Ascending aorta (tissue), 2 donors: ENCODE measurements at regions not wholly inside any gene's neighbourhood (a gene's known extent, or its start where the extent isn't known, plus 50 kb on each side); places are given as distances from the start of the nearest gene placed in this dataset.

ENCODE experiments used
- DNase-seq, 2 donors: peaks; one replicate each; pipeline ENCODE4 v3.0.0-alpha.2; 2019; ENCODE audit warnings: low spot score in 2 of 2
- H3K27ac ChIP-seq, 2 donors: fragments of 200-600 bp; sonication (generic); one replicate each; pipeline ENCODE4 v1.5.1; 2016 to 2017; ENCODE audit warnings: mild to moderate bottlenecking in 1 of 2
- H3K27me3 ChIP-seq: fragments of 200-600 bp; sonication (generic); one replicate; pipeline ENCODE4 v1.5.1; 2017
- H3K36me3 ChIP-seq, 2 donors: fragments of 200-600 bp; sonication (generic); one replicate each; pipeline ENCODE4 v1.5.1; 2016
- H3K4me1 ChIP-seq, 2 donors: fragments of 200-600 bp; sonication (generic); one replicate each; pipeline ENCODE4 v1.5.1; 2016 to 2017; ENCODE audit warnings: mild to moderate bottlenecking in 1 of 2
- H3K4me3 ChIP-seq, 2 donors: fragments of 200-600 bp; sonication (generic); one replicate each; pipeline ENCODE4 v1.5.1; 2016 to 2017; ENCODE audit warnings: mild to moderate bottlenecking in 1 of 2
- H3K9me3 ChIP-seq, 2 donors: fragments of 200-600 bp; sonication (generic); one replicate each; pipeline ENCODE4 v1.5.1; 2016
- intact Hi-C: fragments of 100-400 bp; cut with DNase I; formaldehyde crosslinking; loops from one replicate; pipeline ENCODE4 v1.15.1; 2023
- TF ChIP-seq, protein P1 (sequence below), 3 experiments: fragments of 200-600 bp in 2 of 3; fragments of 450-650 bp in 1 of 3; sonication (generic) in 2 of 3; IDR thresholded peaks; one replicate each; pipeline ENCODE4 v1.5.1; 2016 to 2019; ENCODE audit warnings: antibody characterized with exemption in 3 of 3, mild to moderate bottlenecking in 1 of 3, moderate library complexity in 1 of 3

DNA sequence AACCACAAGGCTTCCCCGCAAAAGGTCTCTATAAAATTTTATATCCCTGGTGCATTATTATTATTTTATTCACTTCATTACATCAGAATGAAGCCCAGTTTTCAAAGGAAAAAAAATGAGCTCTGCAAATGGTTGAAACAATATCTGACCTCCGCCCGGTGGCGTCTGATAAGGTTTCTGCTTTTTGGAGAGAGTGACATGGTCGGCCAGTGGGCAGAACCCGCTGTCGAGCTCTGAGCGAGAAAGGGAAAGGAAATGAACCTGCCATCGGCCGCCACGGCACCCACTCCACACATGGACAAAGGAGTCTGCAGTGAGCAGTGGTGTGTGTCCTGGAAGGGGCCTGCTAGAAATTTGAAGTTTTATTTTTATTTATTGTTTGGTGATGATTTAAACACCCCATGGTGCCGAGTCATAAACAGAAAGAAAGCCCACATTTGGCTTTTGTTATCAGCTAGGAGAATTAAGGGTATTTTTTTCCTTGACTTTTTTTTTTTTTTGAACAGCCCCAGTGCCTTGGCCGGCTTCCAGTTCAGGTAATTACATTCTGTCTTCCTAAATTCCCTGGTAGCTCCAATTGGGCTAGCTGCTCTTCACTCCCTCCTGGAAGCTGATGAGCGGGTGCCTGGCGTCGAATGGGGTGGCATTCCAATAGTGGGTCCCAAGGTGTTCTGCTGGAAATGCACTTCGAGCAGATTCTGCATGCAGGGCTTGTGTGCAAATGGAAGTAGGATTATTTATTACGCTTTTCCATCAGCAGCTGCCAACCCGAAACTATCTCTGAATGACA is 149.4 kb upstream of the MKI67 start:
- intact Hi-C loops, result no loop called here
- H3K27me3 ChIP-seq, result no peaks in the 10 kb centered on the region
- H3K4me1 ChIP-seq, result no peaks in the 10 kb centered on the region

DNA sequence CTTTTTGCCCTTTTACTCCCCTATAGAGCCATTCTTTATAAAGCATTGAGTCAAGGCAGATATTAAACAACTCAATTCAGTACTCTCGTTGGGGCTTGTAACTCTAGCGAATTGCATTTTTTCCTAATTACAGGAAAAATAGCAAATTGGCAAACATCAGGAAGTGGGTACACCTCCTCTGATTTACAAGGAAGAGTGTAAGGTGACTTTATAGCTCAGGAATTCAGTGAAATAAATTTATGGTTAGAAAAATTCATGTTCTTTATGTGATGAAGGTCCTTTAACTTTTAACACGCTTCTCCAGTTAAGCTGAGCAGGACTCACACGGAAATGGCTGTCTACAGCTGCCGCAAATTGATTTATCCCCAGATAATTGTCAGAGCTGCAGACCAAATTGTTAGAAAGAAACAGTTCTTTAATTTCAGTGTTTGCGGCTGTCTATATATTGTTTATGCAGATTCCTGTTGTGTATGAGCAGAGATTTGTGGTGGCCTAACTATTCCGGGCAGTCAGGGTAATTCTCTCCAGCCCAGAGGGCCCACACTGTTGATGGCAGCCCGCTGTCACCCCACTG is 151.1 kb upstream of the MKI67 start:
- H3K27me3 ChIP-seq, result no peaks in the 10 kb centered on the region

More for the DNA sequence above, 149.4 kb upstream of the MKI67 start:
- Histone ChIP-seq H3K27ac (no peak overlapping the region), H3K4me3 (no peak overlapping the region), H3K36me3 (no peaks in the 10 kb centered on the region), H3K9me3 (no peaks in the 10 kb centered on the region)
- TF ChIP-seq, protein P1, sequence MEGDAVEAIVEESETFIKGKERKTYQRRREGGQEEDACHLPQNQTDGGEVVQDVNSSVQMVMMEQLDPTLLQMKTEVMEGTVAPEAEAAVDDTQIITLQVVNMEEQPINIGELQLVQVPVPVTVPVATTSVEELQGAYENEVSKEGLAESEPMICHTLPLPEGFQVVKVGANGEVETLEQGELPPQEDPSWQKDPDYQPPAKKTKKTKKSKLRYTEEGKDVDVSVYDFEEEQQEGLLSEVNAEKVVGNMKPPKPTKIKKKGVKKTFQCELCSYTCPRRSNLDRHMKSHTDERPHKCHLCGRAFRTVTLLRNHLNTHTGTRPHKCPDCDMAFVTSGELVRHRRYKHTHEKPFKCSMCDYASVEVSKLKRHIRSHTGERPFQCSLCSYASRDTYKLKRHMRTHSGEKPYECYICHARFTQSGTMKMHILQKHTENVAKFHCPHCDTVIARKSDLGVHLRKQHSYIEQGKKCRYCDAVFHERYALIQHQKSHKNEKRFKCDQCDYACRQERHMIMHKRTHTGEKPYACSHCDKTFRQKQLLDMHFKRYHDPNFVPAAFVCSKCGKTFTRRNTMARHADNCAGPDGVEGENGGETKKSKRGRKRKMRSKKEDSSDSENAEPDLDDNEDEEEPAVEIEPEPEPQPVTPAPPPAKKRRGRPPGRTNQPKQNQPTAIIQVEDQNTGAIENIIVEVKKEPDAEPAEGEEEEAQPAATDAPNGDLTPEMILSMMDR (IDR thresholded peaks at IDR 0.05), result no peak
- no peak for DNase-seq

DNA sequence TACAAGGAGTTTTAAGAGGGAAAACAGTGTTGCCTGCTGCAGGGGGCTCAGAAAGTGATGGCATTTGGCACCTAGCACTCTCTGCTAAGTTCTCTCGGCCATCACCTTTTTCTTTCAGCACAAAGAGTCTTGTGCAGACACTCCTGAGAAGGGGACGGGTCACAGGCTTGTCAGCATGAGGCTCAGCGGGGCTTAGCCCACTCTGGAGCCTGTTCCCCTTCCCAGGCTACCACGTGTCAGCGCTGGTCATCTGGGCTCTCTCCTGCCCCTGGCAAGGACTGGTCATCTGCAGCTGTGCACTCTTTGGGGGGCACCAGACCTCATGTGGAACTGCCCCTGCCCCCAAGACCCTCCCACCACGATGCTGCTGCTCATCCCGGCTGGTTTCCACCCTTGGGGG is 152.1 kb upstream of the MKI67 start:
- no peaks in the 10 kb centered on the region for H3K9me3 ChIP-seq
- H3K4me3 ChIP-seq, result no peak overlapping the region
- no peaks in the 10 kb centered on the region for H3K36me3 ChIP-seq
- H3K4me1 ChIP-seq, result no peaks in the 10 kb centered on the region
- TF ChIP-seq, protein P1 (IDR thresholded peaks at IDR 0.05), result no peak
- H3K27ac ChIP-seq, result no peak overlapping the region
- no peaks in the 10 kb centered on the region for H3K27me3 ChIP-seq
- intact Hi-C loops, result no loop called here
- no peak for DNase-seq

More for the DNA sequence above, 151.1 kb upstream of the MKI67 start:
- Histone ChIP-seq H3K9me3 (no peaks in the 10 kb centered on the region), H3K36me3 (no peaks in the 10 kb centered on the region), H3K4me3 (no peak overlapping the region), H3K27ac (no peak overlapping the region), H3K4me1 (no peaks in the 10 kb centered on the region)
- no peak for DNase-seq
- intact Hi-C loops, result no loop called here
- TF ChIP-seq, protein P1 (IDR thresholded peaks at IDR 0.05), result no peak

DNA sequence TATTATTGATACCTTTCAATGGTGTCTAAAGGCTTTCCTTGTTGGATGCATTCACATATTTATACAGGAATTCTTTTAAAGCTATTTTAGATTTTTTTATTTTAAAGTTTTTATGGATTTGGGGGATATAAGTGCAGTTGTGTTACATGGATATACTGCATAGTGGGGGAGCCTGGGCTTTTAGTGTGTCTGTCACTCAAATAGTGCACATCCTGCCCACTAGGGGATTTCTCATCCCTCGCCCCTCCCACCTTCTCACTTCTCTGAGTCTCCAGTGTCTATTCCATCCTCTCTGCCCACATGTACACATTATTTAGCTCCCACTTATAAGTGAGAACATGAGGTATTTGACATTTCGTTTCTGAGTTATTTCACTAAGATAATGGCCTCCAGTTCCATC is 154.0 kb upstream of the MKI67 start:
- Histone ChIP-seq H3K27ac (no peak overlapping the region), H3K4me3 (no peak overlapping the region), H3K9me3 (no peaks in the 10 kb centered on the region), H3K36me3 (no peaks in the 10 kb centered on the region), H3K27me3 (no peaks in the 10 kb centered on the region), H3K4me1 (no peaks in the 10 kb centered on the region)
- intact Hi-C loops, result no loop called here
- DNase-seq, result no peak
- TF ChIP-seq, protein P1 (IDR thresholded peaks at IDR 0.05), result no peak

DNA sequence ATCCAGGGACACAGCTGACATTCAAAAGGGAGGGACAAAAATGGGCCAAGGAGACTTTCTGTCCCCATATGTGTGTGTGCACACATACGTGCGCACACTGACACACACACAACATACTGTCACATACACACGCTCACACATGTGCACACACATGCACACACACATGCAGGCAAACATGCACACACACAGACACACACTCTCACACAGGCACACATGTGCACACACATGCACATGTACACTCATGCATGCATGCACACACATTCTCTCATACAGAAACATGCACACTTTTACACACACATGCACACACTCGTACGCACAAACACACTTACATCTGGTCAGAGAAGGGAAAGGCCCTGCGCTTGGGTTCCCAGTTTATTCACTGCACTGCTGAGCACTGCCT is 155.1 kb upstream of the MKI67 start:
- TF ChIP-seq, protein P1 (IDR thresholded peaks at IDR 0.05), result no peak
- no peak for DNase-seq
- Histone ChIP-seq H3K27ac (no peak overlapping the region), H3K4me3 (no peak overlapping the region), H3K27me3 (no peaks in the 10 kb centered on the region), H3K36me3 (no peaks in the 10 kb centered on the region), H3K9me3 (no peaks in the 10 kb centered on the region), H3K4me1 (no peaks in the 10 kb centered on the region)
- intact Hi-C loops, result no loop called here
